ENCODE measurements at regions not wholly inside any gene's neighbourhood (a gene's known extent, or its start where the extent isn't known, plus 50 kb on each side); places are given as distances from the start of the nearest gene placed in this dataset.

DNA sequence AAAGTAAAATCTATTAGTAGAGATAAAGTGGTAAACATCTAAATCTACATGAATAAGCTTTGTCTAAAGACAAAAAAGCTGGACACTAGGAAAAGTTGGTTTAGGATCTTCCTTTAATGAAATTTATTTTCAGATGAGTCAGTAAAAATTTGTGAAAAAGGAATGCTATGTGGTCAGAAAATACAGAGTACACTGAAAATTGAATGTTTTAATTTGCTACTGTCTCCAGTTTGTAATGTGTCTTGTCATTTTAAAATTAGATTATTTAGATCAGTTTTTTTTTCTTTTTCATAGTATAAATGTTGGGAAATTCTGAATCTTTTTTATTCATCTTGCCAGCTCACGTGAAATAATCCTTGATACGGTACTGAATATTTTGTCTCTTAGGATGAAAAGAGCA is 56.9 kb downstream of the SLITRK6 start:
- DNase-seq = no peak

DNA sequence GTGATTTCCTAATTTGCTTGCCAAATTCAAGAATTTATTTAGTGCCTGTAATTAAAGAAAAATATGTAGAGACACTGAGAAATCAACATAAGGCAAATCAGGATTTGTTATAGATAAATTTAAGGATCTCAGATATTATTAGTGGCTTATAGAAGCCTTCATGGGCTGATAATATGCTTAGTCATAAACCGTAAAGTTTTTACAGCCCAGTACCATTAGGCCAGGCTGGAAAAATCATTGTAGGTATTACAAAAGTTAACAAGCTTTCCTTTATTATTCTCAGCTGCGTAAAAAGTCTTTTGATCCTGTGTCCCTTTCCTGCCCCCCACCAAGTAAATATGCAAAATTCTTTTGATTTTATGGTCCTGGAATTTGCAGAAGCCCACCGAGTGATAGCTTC is 58.2 kb downstream of the SLITRK6 start:
- DNase-seq = no peak

DNA sequence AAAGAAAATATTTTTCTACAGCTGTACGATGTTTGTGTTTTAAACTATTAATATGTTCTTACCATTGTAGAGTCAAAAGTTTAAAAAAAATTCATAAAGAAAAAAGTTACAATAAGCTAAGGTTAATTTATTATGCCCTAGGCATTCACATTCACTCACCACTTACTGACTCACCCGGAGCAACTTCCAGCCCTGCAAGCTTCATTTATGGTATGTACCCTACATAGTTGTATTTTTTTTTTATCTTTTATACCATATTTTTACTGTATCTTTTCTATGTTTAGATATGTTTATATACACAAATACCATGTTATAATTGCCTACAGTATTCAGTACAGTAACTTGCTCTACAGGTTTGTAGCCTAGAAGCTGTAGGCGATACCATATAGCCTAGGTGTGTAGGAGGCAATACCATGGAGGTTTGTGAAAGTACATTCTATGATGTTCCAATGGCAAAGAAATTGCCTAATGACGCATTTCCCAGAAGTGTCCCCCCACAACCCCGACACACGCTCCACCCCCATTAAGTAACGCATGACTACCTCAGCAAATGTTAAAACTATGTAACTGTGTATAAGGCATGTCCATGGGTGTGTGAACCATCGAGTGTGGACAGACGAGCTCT is 60.4 kb downstream of the SLITRK6 start:
- DNase-seq = no peak

GRCh38 chr13:85737952-85738351 is 61.3 kb downstream of the SLITRK6 start:
- DNase-seq = no peak

DNA sequence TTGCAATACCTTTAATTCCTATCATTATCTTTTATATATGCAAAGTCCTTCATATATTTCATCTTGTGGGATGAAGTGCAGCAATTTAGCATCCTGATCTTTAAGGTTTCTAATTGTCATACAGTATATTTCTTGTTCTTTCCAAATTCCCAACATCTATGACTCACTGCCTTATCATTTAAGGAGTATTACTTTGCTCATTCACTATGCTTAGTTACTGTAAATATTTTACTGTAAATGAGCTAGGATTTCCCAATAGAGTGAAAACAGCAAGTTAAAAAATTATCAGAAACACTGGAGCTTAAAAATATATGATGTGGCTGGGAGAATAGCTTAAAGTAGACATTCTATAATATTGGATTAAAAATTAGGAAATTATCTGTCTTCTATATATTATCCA is 69.9 kb downstream of the SLITRK6 start:
- DNase-seq = no peak

GRCh38 chr13:85728811-85729210 is 70.4 kb downstream of the SLITRK6 start:
- DNase-seq = no peak

DNA sequence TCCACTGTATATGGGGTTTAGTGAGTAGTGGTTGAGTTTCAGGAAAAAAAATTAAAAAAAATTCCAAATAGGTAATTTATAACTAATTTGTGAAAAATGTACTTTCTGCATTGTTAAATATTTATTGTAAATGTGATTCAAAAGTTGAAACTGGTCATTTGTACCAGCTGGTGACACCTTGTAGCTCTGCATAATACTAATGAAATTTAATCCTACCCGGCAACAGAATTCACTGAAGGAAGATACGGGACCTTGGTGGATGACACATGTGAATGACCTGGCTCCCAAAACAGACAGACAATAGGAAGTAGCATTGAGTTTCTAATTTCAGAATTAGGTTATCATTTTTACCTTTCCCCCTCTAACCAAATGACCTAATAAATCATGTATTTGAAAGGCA is 73.8 kb downstream of the SLITRK6 start:
- DNase-seq = no peak

- DNase-seq = no peak
Measured at GRCh38 chr13:85724546-85725432, 74.4 kb downstream of the SLITRK6 start.

- DNase-seq = no peak
Measured at GRCh38 chr13:85719749-85720148, 79.5 kb downstream of the SLITRK6 start.

- DNase-seq = no peak
Measured at GRCh38 chr13:85717921-85718320, 81.3 kb downstream of the SLITRK6 start.

- DNase-seq = no peak
Measured at GRCh38 chr13:85710545-85710944, 88.7 kb downstream of the SLITRK6 start.

DNA sequence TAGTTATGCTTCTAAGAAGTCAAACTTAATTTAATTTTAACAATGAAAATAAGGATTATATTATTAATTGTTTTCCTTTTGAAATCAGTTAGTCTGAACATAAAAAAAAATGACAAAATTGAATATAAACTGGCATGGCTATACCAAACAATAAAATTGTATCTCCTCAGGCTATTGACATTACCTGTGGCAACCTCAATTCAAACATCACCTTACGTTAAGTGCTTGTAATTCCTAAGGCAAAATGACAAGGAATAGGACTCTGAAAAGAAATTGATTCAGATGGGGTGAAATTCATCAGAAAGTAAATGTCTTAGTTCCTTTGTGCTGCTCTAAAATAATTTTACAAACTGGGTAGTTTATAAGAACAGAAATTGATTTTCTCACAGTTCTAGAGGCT is 89.5 kb downstream of the SLITRK6 start:
- no peak for DNase-seq

- no peak for DNase-seq
Measured at GRCh38 chr13:85709072-85709471, 90.1 kb downstream of the SLITRK6 start.

GRCh38 chr13:85700906-85701305 is 98.3 kb downstream of the SLITRK6 start:
- no peak for DNase-seq

DNA sequence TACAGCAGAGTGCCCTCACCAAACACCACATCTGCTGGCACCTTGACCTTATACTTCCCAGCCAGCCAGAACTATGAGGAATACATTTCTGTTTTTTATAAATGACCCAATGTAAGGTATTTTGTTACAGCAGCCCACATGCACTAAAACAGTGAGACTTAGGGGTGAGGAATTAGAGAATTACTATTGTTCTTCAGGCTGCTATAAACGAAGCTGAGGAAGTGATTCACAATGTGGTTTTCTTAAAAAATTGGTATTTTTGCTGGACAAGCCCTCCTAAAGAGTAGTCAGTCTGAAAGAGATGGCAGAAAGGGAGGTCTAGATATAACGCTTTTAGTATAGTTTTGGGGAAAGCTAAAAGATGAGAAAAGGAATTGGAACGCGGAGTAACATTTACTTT is 101.0 kb downstream of the SLITRK6 start:
- no peak for DNase-seq

DNA sequence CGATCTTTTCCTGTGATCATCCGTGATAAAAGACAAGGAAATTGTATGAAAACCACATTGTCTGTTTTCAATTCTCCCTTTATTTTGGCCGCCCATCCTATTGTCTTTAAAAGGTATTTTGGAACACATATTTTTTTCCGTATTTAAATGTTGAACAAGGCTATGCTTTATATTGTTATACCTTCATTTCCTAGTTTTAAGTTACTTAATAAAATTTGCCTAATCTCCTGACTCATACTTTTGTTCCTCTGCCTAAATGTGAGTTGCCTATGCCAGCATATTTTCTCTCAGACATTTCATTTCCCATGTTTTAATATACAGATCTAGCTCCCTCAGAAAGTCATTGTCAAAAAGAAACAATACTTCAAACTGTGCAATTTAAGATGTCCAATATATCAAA is 104.2 kb downstream of the SLITRK6 start:
- DNase-seq = no peak

DNA sequence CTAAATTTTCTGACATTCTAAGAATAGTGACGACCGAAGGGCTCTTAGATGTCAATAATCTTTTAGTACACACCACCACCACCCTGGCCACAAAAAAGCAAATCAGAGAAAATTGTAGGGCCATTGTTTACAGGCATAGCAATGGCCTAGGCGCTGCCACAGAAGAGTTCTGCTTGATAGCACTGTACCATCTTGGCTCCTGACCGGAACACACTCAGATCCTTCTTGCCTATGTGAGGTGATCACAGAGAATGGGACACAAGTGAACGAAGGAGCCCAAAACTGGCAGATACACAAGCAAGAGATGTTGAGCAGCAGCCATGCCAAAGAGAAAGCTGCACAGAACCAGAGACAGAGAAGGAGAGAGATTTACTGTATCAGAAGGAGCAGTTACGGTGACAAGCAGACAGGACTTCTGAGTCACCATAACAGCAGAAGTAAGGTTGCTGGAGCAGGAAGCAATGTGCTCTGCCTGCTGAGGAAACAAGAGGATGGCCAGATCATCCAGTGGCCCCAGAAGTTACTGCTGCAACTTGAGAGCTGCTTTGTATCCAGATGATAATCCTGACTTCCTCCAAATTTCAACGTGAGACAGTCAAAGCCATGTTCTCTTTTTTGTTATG is 105.2 kb downstream of the SLITRK6 start:
- no peak for DNase-seq

- no peak for DNase-seq
Measured at GRCh38 chr13:85690368-85690767, 108.9 kb downstream of the SLITRK6 start.

DNA sequence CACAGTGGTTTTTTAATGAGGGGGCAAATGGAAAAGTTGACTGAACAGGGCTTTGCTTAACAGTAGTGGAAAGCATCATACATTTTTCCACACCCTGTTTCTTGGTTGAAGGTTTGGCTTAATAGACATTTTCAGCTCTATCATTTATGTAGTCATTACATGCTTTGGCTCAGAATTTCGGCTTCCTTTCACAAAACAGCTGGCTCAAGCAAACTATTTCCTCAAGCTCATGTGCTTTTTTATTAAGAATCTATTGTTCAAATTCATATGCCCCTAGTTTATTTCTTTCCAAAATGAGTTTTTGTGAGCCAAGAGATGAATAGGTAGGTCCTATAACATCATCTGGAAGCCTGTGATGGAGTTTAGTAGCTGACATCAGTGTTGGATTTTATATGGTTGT is 113.8 kb downstream of the SLITRK6 start:
- no peak for DNase-seq

DNA sequence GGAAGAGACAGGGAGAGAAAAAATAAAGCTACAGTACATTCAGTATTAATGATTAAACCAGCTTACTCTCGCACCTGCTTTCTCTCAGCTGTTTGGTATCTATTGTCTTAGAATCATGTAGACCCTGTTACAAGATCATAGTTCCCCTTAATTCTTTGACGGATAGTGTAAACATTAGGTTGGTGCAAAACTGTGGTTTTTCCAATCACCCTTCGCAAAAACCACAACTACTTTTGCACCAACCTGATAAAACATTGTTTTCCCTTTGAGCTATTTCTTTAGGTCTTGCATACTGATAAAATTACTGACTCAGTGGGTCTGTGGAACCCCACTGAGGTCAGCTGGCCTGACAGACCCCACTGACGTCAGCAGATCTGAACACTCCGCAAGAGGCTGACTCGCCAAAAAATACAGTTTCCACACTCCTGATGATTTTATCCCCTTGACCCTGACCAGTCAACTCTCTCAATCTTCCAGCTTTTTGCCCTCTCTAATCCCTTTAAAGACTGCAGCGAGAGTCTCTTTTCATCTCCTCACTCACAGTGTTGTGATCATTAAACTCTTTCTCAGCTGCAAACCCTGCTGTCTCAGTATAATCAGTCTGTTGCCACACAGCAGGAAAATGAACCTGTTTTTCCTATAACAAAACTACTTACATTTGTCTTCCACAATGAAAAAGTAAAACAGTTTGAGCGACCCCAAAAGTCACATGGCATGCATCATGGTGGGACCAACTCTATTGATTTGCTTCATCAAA is 123.9 kb downstream of the SLITRK6 start:
- DNase-seq = no peak

- DNase-seq = no peak
Measured at GRCh38 chr13:85671336-85671735, 127.9 kb downstream of the SLITRK6 start.

GRCh38 chr13:85666356-85666755 is 132.9 kb downstream of the SLITRK6 start:
- DNase-seq = no peak

DNA sequence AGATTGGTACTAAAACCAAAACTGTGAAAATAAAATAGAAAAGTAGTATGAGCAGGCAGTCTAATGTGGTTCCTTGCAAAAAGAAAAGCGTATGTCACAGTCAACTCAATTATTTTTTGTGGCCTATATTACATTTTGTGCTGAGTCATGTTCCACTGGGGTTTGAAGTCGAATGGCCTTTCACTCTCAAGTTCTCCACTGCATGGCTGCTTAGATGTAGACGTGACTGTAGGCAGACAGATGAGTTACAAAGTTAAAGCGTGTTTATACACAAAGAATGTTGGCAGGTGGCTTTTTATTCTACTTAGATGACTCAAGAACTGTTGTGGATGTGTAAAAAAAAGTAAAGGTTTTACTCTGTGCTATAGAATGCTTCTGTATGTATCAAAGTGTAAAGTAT is 133.9 kb downstream of the SLITRK6 start:
- no peak for DNase-seq
